ENCODE measurements at regions not wholly inside any gene's neighbourhood (a gene's known extent, or its start where the extent isn't known, plus 50 kb on each side); places are given as distances from the start of the nearest gene placed in this dataset.

DNA sequence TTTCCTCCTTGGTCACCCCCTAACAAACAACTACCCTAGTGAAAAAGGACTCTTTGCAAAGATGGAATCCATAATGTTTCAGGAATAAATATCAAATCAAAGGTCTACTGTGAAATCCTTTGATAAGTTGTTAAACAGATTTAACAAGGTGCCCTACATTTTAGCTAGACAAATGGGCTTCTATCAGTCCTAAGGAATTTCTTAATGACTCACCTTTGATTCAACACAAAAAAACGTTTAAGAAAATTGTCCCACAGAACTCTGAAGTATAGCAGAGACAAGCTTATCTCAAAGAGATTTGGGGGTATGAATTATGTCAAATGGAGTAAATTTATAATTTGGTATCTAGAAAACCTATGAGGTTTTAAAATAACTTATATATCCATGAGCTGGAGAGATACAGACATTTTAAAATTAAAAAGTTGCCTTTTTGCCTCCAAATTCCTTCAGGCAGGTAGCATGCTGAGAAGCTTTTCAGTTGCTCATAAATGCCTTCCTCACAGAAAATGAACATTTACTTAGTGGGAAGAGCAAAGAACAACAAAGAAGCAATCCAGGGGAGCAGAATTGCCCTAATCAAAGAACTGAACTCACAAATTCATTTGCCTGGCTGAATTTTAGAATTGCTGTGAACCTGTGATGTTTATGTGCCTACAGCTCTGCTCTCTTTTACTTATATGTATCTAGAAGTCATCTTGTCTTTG, 649.3 kb downstream of the STPG2 start:
- DNase-seq (ENCODE audit: low spot score): no peak
- TF ChIP-seq, protein P1, sequence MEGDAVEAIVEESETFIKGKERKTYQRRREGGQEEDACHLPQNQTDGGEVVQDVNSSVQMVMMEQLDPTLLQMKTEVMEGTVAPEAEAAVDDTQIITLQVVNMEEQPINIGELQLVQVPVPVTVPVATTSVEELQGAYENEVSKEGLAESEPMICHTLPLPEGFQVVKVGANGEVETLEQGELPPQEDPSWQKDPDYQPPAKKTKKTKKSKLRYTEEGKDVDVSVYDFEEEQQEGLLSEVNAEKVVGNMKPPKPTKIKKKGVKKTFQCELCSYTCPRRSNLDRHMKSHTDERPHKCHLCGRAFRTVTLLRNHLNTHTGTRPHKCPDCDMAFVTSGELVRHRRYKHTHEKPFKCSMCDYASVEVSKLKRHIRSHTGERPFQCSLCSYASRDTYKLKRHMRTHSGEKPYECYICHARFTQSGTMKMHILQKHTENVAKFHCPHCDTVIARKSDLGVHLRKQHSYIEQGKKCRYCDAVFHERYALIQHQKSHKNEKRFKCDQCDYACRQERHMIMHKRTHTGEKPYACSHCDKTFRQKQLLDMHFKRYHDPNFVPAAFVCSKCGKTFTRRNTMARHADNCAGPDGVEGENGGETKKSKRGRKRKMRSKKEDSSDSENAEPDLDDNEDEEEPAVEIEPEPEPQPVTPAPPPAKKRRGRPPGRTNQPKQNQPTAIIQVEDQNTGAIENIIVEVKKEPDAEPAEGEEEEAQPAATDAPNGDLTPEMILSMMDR (IDR thresholded peaks at IDR 0.05; ENCODE audit: extremely low read depth, insufficient read depth, missing control alignments): no peak
- in situ Hi-C loops (cut with MboI; ENCODE audit: low pct_unique_long_range_greater_than_20kb, low sequenced_read_pairs, unreplicated experiment): no loop called here

DNA sequence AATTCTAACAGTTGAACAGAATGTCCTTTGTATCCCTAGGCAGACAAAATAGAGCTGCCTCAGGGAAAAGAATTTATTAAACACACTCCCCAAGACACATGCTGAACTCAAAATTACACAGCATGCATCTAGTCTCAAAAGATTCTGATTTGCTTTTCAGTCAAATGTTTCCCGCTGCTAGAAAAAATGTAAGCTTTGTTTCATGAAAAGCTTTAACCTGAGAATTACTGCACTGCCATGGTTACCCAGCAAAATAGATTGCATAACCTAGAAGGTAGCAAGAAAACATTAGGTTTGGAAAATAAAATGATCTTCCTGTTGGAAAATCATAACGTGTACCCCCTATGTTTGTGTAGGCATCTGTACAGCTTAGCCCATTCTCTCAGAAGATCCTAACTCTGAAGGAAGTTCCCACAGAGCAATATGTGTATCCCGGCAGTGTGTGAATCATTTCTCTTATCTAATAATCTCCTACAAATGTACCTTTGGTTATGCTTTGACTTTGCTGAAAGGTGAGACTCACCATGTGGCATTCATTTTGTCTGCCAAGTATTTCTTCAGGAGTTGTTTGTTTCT, 646.9 kb downstream of the STPG2 start:
- DNase-seq (ENCODE audit: low spot score): no peak
- in situ Hi-C loops (cut with MboI; ENCODE audit: low pct_unique_long_range_greater_than_20kb, low sequenced_read_pairs, unreplicated experiment): no loop called here
- TF ChIP-seq, protein P1 (IDR thresholded peaks at IDR 0.05; ENCODE audit: extremely low read depth, insufficient read depth, missing control alignments): no peak

DNA sequence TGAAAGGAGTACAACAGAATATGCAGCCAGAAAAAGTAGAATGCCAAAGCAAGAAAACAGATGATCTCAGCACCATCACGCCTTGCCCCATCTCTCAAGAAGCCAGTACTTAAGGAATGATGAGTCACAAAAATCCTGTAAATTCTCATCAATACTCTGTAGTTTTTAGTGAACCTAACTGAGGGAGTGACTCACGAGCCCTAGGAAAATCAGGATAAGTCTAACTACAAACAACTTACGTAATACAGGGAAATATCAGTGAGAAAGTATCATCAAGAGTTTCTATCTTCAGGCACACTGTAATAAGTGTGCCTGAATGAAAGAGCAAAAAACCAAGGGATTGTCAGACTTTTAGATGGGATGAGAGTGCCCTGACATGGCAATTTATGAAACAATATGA, 644.4 kb downstream of the STPG2 start:
- TF ChIP-seq, protein P1 (IDR thresholded peaks at IDR 0.05; ENCODE audit: extremely low read depth, insufficient read depth, missing control alignments): no peak
- no peak for DNase-seq (ENCODE audit: low spot score)
- in situ Hi-C loops (cut with MboI; ENCODE audit: low pct_unique_long_range_greater_than_20kb, low sequenced_read_pairs, unreplicated experiment): no loop called here

DNA sequence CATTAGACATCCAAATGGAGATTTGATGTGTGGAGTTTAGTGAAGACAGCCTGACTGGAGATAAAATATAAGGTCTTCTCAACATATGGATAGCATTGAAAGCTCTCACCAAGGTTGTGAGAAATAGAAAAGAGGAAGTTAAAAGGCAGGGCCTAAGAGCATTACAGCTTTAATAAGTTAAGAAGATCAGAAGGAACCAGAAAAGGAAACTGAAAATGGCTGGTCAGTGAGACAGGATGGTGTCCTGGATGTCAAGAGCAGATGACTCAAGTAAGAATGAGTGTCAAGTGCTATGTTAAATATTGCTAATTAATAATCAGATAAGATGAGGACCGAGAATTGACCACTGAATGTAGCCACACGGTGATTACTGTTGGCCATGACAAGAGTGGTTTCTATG, 642.9 kb downstream of the STPG2 start:
- in situ Hi-C loops (cut with MboI; ENCODE audit: low pct_unique_long_range_greater_than_20kb, low sequenced_read_pairs, unreplicated experiment): no loop called here
- DNase-seq (ENCODE audit: low spot score): peak; percentile 0
- TF ChIP-seq, protein P1 (IDR thresholded peaks at IDR 0.05; ENCODE audit: extremely low read depth, insufficient read depth, missing control alignments): no peak

DNA sequence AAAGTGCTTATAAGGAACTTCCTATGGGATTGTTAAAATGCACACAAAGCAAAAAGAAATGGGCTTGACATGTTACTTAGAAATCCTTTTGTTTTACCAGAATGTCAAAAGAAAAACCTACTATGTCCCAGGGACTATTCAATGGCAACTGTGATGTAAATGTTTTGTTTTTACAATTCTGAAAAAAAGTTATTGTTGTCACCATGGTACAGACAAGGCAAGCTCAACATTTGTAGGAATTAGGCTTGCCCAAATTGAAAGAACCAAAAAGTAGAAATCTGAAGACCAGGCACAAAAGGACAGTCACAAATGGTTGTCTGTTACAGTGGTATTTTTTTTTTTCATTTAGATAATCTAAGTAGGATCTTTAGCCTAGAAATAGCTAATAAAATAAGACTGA, 638.6 kb downstream of the STPG2 start:
- no peak for DNase-seq (ENCODE audit: low spot score)
- TF ChIP-seq, protein P1 (IDR thresholded peaks at IDR 0.05; ENCODE audit: extremely low read depth, insufficient read depth, missing control alignments): no peak
- in situ Hi-C loops (cut with MboI; ENCODE audit: low pct_unique_long_range_greater_than_20kb, low sequenced_read_pairs, unreplicated experiment): no loop called here

DNA sequence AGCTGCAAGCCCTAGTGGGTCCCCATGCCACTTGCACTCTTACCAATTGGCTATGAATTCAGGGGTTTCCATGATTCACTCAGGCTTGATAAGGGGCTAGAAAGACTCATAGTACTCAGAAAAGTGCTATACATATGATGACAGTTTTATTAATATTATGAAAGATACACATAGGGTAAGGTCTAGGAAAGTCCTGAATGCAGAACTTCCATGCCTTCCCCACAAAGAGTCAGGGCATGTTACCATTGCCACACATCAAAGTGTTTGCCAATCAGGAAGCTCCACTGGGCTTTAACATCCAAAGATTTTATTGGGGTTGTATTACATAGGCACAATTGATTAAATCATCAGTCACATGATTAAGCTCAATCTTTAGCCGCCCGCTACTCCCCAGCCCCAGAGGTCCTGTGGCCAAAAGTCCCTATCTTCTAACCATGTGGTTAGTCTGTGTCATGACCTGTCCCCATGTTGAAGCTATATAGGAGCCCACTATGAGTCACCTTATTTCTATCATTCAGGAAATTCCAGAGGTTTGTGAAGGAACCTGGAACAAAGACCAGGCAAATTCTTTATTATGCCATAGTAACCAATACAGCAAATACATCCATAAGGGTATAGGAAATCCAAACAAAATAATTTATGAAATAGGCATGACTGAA, 635.6 kb downstream of the STPG2 start:
- DNase-seq (ENCODE audit: low spot score): no peak
- TF ChIP-seq, protein P1 (IDR thresholded peaks at IDR 0.05; ENCODE audit: extremely low read depth, insufficient read depth, missing control alignments): no peak
- in situ Hi-C loops (cut with MboI; ENCODE audit: low pct_unique_long_range_greater_than_20kb, low sequenced_read_pairs, unreplicated experiment): no loop called here
